A549 (cell line): ENCODE measurements at regions not wholly inside any gene's neighbourhood (a gene's known extent, or its start where the extent isn't known, plus 50 kb on each side); places are given as distances from the start of the nearest gene placed in this dataset.

ENCODE experiments used
- CTCF ChIP-seq: fragments of >200 bp; sonication (Bioruptor Twin); formaldehyde crosslinking; IDR thresholded peaks from 3 replicates; pipeline ENCODE4 v1.5.1; 2016
- JUNB ChIP-seq: fragments of >200 bp; sonication (Bioruptor Twin); formaldehyde crosslinking; IDR thresholded peaks from 2 replicates; pipeline ENCODE4 v1.6.1; 2016

- TF ChIP-seq JUNB (no peak), CTCF (no peak)
These were observed 338.5 kb upstream of the FOXK1 start for GRCh38 chr7:4343272-4344247.
